SK-N-SH treated with all-trans-retinoic acid at 6 μM for 48 hours (cell line): ENCODE measurements at regions not wholly inside any gene's neighbourhood (a gene's known extent, or its start where the extent isn't known, plus 50 kb on each side); places are given as distances from the start of the nearest gene placed in this dataset.

ENCODE experiments used
- ATAC-seq: fragments of 200-7000 bp; cut with Tn5 transposase; 3 replicates; pipeline ENCODE4 v1.9.1; 2020; ENCODE audit warnings: mild to moderate bottlenecking, moderate library complexity
- ARNTL ChIP-seq: fragments of 450-650 bp; formaldehyde crosslinking; IDR thresholded peaks from 2 replicates; pipeline ENCODE4 v1.5.0; 2020; ENCODE audit warnings: low read depth, mild to moderate bottlenecking, moderate library complexity, borderline replicate concordance
- BACH2 ChIP-seq: fragments of 250-450 bp; sonication (Bioruptor Pico); IDR thresholded peaks from 2 replicates; pipeline ENCODE4 v1.9.0; 2021; ENCODE audit warnings: mild to moderate bottlenecking, borderline replicate concordance
- CSDC2 ChIP-seq: fragments of 250-450 bp; sonication (Bioruptor Pico); IDR thresholded peaks from 2 replicates; pipeline ENCODE4 v1.5.0; 2020; ENCODE audit warnings: mild to moderate bottlenecking, moderate library complexity
- ESRRG ChIP-seq: fragments of 250-450 bp; sonication (Bioruptor Pico); IDR thresholded peaks from 2 replicates; pipeline ENCODE4 v1.6.1; 2021; ENCODE audit warnings: mild to moderate bottlenecking
- GLIS3 ChIP-seq: fragments of 250-450 bp; sonication (Bioruptor Pico); IDR thresholded peaks from 2 replicates; pipeline ENCODE4 v1.5.0; 2020; ENCODE audit warnings: mild to moderate bottlenecking, moderate library complexity
- ISL1 ChIP-seq: fragments of 250-450 bp; sonication (Bioruptor Pico); IDR thresholded peaks from 2 replicates; pipeline ENCODE4 v2.1.2; 2022; ENCODE audit warnings: mild to moderate bottlenecking, moderate library complexity
- OSR1 ChIP-seq: fragments of 250-450 bp; sonication (Bioruptor Pico); IDR thresholded peaks from 2 replicates; pipeline ENCODE4 v1.8.0; 2022; ENCODE audit warnings: moderate library complexity, mild to moderate bottlenecking, inconsistent platforms
- PPARA ChIP-seq: fragments of 250-450 bp; sonication (Bioruptor Pico); IDR thresholded peaks from 2 replicates; pipeline ENCODE4 v1.5.0; 2020; ENCODE audit warnings: mild to moderate bottlenecking, borderline replicate concordance
- RARB ChIP-seq: fragments of 250-450 bp; sonication (Bioruptor Pico); IDR thresholded peaks from 2 replicates; pipeline ENCODE4 v1.8.0; 2021; ENCODE audit warnings: mild to moderate bottlenecking, moderate library complexity
- TCF4 ChIP-seq: fragments of 250-450 bp; sonication (Bioruptor Pico); IDR thresholded peaks from 2 replicates; pipeline ENCODE4 v1.8.0; 2021; ENCODE audit warnings: mild to moderate bottlenecking, moderate library complexity, borderline replicate concordance
- TOX ChIP-seq: fragments of 250-450 bp; sonication (Bioruptor Pico); IDR thresholded peaks from 2 replicates; pipeline ENCODE4 v1.8.0; 2021; ENCODE audit warnings: mild to moderate bottlenecking, moderate library complexity, borderline replicate concordance
- ZC3H10 ChIP-seq: fragments of 250-450 bp; sonication (Bioruptor Pico); IDR thresholded peaks from 2 replicates; pipeline ENCODE4 v1.5.1; 2021; ENCODE audit warnings: mild to moderate bottlenecking, moderate library complexity
- ZFP3 ChIP-seq: fragments of 250-450 bp; sonication (Bioruptor Pico); IDR thresholded peaks from 2 replicates; pipeline ENCODE4 v1.5.0; 2020; ENCODE audit warnings: mild to moderate bottlenecking, moderate library complexity
- ZFP30 ChIP-seq: fragments of 450-650 bp; formaldehyde crosslinking; IDR thresholded peaks from 2 replicates; pipeline ENCODE4 v1.5.0; 2022; ENCODE audit warnings: mild to moderate bottlenecking, moderate library complexity
- ZNF70 ChIP-seq: fragments of 450-650 bp; formaldehyde crosslinking; IDR thresholded peaks from 2 replicates; pipeline ENCODE4 v1.5.0; 2020; ENCODE audit warnings: mild to moderate bottlenecking, moderate library complexity
- ZNF8 ChIP-seq: fragments of 450-650 bp; formaldehyde crosslinking; IDR thresholded peaks from 2 replicates; pipeline ENCODE4 v1.5.0; 2020; ENCODE audit warnings: mild to moderate bottlenecking, moderate library complexity
- TF ChIP-seq, protein P1 (sequence below): fragments of 250-450 bp; sonication (Bioruptor Pico); IDR thresholded peaks from 2 replicates; pipeline ENCODE4 v1.5.1; 2020; ENCODE audit warnings: low read depth, mild to moderate bottlenecking, moderate library complexity
- TF ChIP-seq, protein P2 (sequence below): fragments of 250-450 bp; sonication (Bioruptor Pico); IDR thresholded peaks from 2 replicates; pipeline ENCODE4 v1.5.0; 2020; ENCODE audit warnings: mild to moderate bottlenecking, moderate library complexity
- TF ChIP-seq, protein P3 (sequence below): fragments of 250-450 bp; sonication (Bioruptor Pico); IDR thresholded peaks from 2 replicates; pipeline ENCODE4 v1.8.0; 2020; ENCODE audit warnings: mild to moderate bottlenecking, moderate library complexity, borderline replicate concordance
- TF ChIP-seq, protein P4 (sequence below): fragments of 250-450 bp; sonication (Bioruptor Pico); IDR thresholded peaks from 2 replicates; pipeline ENCODE4 v1.8.0; 2021; ENCODE audit warnings: low read depth, mild to moderate bottlenecking, moderate library complexity, borderline replicate concordance

DNA sequence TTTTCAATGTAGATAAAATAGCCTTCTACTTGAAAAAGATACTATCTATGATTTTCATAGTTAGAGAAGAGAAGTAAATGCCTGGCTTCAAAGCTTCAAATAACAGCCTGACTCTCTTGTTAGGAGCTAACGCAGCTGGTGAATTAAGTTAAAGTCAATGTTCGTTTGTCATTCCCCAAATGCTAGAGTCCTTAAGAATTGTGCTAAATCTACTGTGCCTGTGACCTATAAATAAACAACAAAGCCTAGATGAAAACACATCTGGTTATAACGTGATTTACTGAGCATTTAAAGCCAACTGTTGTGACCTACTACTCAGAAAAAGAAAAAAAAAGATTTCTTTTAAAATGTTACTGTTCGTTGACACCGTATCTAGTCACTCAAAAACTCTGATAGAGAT lies 134.7 kb downstream of the POLR1F start:
- TF ChIP-seq ZFP30 (no peak), ZNF8 (no peak), RARB (CRISPR knock-in tag) (no peak), ZFP3 (CRISPR knock-in tag) (no peak), ZC3H10 (CRISPR knock-in tag) (no peak), PPARA (CRISPR knock-in tag) (no peak), ESRRG (CRISPR knock-in tag) (no peak)
- TF ChIP-seq, protein P1, sequence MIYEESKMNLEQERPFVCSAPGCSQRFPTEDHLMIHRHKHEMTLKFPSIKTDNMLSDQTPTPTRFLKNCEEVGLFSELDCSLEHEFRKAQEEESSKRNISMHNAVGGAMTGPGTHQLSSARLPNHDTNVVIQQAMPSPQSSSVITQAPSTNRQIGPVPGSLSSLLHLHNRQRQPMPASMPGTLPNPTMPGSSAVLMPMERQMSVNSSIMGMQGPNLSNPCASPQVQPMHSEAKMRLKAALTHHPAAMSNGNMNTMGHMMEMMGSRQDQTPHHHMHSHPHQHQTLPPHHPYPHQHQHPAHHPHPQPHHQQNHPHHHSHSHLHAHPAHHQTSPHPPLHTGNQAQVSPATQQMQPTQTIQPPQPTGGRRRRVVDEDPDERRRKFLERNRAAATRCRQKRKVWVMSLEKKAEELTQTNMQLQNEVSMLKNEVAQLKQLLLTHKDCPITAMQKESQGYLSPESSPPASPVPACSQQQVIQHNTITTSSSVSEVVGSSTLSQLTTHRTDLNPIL (CRISPR knock-in tag), result no peak
- TF ChIP-seq, all 23 proteins: peak for 0
- no peak for ATAC-seq

DNA sequence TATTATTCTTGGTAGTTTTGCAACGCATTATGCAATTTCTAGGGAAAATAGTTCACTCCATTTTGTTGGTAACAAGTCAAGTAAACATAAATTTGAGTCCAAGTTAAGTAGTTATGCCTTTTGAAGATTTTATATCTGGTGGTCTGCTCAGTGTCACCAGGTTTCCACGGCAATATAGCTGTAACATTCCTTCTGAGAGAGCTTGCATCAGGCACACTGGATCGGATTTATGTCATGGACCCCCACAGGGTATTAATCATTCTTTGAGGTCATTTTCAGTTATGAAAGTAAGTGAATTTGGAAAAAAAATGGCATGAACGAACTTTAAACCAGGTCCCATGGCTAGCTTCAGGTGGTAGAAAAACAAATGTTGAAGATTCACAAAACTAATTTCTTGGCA lies 136.3 kb downstream of the POLR1F start:
- TF ChIP-seq, protein P2, sequence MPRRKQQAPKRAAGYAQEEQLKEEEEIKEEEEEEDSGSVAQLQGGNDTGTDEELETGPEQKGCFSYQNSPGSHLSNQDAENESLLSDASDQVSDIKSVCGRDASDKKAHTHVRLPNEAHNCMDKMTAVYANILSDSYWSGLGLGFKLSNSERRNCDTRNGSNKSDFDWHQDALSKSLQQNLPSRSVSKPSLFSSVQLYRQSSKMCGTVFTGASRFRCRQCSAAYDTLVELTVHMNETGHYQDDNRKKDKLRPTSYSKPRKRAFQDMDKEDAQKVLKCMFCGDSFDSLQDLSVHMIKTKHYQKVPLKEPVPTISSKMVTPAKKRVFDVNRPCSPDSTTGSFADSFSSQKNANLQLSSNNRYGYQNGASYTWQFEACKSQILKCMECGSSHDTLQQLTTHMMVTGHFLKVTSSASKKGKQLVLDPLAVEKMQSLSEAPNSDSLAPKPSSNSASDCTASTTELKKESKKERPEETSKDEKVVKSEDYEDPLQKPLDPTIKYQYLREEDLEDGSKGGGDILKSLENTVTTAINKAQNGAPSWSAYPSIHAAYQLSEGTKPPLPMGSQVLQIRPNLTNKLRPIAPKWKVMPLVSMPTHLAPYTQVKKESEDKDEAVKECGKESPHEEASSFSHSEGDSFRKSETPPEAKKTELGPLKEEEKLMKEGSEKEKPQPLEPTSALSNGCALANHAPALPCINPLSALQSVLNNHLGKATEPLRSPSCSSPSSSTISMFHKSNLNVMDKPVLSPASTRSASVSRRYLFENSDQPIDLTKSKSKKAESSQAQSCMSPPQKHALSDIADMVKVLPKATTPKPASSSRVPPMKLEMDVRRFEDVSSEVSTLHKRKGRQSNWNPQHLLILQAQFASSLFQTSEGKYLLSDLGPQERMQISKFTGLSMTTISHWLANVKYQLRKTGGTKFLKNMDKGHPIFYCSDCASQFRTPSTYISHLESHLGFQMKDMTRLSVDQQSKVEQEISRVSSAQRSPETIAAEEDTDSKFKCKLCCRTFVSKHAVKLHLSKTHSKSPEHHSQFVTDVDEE (CRISPR knock-in tag), result no peak
- no peak for TF ChIP-seq PPARA (CRISPR knock-in tag)
- TF ChIP-seq TOX, result no peak
- TF ChIP-seq, protein P3, sequence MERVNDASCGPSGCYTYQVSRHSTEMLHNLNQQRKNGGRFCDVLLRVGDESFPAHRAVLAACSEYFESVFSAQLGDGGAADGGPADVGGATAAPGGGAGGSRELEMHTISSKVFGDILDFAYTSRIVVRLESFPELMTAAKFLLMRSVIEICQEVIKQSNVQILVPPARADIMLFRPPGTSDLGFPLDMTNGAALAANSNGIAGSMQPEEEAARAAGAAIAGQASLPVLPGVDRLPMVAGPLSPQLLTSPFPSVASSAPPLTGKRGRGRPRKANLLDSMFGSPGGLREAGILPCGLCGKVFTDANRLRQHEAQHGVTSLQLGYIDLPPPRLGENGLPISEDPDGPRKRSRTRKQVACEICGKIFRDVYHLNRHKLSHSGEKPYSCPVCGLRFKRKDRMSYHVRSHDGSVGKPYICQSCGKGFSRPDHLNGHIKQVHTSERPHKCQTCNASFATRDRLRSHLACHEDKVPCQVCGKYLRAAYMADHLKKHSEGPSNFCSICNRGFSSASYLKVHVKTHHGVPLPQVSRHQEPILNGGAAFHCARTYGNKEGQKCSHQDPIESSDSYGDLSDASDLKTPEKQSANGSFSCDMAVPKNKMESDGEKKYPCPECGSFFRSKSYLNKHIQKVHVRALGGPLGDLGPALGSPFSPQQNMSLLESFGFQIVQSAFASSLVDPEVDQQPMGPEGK (CRISPR knock-in tag), result no peak
- no peak for TF ChIP-seq ESRRG (CRISPR knock-in tag)
- TF ChIP-seq ISL1 (CRISPR knock-in tag), result no peak
- TF ChIP-seq CSDC2 (CRISPR knock-in tag), result no peak
- TF ChIP-seq BACH2, result no peak
- no peak for TF ChIP-seq ZNF8
- TF ChIP-seq TCF4 (CRISPR knock-in tag), result no peak
- TF ChIP-seq ARNTL, result no peak
- no peak for TF ChIP-seq GLIS3 (CRISPR knock-in tag)
- no peak for TF ChIP-seq ZC3H10 (CRISPR knock-in tag)
- TF ChIP-seq RARB (CRISPR knock-in tag), result no peak
- no peak for TF ChIP-seq ZFP3 (CRISPR knock-in tag)
- TF ChIP-seq, all 23 proteins: peak for 0

DNA sequence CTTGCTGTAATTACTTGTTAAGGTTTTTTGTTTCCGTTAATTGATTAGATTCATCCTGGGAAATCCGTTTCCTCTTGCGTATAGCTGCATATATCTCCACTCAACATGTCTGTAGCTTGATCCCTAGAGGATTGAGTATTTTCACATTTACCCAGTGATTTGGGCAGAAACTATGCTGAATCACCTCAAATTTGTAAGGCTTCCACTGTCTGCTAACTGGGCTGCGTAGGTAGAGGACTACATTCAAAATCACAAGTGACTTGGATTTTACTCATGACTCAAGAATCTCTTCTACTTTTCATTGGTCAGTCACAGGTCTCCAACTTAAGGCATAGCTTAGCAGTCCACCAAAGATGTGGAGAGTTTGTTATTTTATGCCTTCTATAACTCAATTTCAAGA lies 141.8 kb downstream of the POLR1F start:
- no peak for TF ChIP-seq ZNF70
- no peak for TF ChIP-seq OSR1
- TF ChIP-seq TCF4 (CRISPR knock-in tag), result no peak
- no peak for TF ChIP-seq ZFP3 (CRISPR knock-in tag)
- TF ChIP-seq, protein P4, sequence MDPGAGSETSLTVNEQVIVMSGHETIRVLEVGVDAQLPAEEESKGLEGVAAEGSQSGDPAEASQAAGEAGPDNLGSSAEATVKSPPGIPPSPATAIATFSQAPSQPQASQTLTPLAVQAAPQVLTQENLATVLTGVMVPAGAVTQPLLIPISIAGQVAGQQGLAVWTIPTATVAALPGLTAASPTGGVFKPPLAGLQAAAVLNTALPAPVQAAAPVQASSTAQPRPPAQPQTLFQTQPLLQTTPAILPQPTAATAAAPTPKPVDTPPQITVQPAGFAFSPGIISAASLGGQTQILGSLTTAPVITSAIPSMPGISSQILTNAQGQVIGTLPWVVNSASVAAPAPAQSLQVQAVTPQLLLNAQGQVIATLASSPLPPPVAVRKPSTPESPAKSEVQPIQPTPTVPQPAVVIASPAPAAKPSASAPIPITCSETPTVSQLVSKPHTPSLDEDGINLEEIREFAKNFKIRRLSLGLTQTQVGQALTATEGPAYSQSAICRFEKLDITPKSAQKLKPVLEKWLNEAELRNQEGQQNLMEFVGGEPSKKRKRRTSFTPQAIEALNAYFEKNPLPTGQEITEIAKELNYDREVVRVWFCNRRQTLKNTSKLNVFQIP (CRISPR knock-in tag), result no peak
- TF ChIP-seq, protein P1 (CRISPR knock-in tag), result no peak
- no peak for TF ChIP-seq ESRRG (CRISPR knock-in tag)
- TF ChIP-seq, protein P3 (CRISPR knock-in tag), result no peak
- no peak for ATAC-seq

More for the DNA sequence above, 136.3 kb downstream of the POLR1F start:
- no peak for ATAC-seq
